Transverse colon (tissue), 4 donors: ENCODE measurements at regions not wholly inside any gene's neighbourhood (a gene's known extent, or its start where the extent isn't known, plus 50 kb on each side); places are given as distances from the start of the nearest gene placed in this dataset.

Experiments used
- DNase-seq: peaks from one replicate; pipeline ENCODE4 v3.0.0-alpha.2; 2019
- H3K27ac ChIP-seq, 4 donors: fragments of 200-600 bp; sonication (generic); 2 replicates each; pipeline ENCODE4 v1.5.1; 2016 to 2018; ENCODE audit warnings: inconsistent platforms in 4 of 4
- H3K27me3 ChIP-seq: fragments of 200-600 bp; sonication (generic); 2 replicates; pipeline ENCODE4 v1.5.1; 2017; ENCODE audit warnings: inconsistent platforms
- H3K36me3 ChIP-seq, 4 donors: fragments of 200-600 bp; sonication (generic); 2 replicates each; pipeline ENCODE4 v1.5.1; 2017 to 2019; ENCODE audit warnings: inconsistent platforms in 4 of 4
- H3K4me1 ChIP-seq, 4 donors: fragments of 200-600 bp; sonication (generic); 2 replicates each; pipeline ENCODE4 v1.5.1; 2017 to 2020; ENCODE audit warnings: inconsistent platforms in 4 of 4
- H3K4me3 ChIP-seq, 4 donors: fragments of 200-600 bp; sonication (generic); 1 replicate in 1 of 4; 2 replicates in 3 of 4; pipeline versions ENCODE4 v1.5.1 to v1.6.1; 2017 to 2019; ENCODE audit warnings: inconsistent platforms in 4 of 4
- H3K9me3 ChIP-seq, 2 donors: fragments of 200-600 bp; sonication (generic); 2 replicates each; pipeline ENCODE4 v1.5.1; 2017 to 2019; ENCODE audit warnings: inconsistent platforms in 2 of 2
- CTCF ChIP-seq, 5 experiments: fragments of 200-600 bp in 3 of 5; fragments of 450-650 bp in 2 of 5; sonication (generic) in 3 of 5; IDR thresholded peaks; 1 replicate in 2 of 5; 2 replicates in 3 of 5; pipeline ENCODE4 v1.5.1; 2016 to 2017; ENCODE audit warnings: antibody characterized with exemption in 5 of 5, inconsistent platforms in 3 of 5, mild to moderate bottlenecking in 2 of 5, moderate library complexity in 1 of 5
- EP300 ChIP-seq: sonication (generic); formaldehyde crosslinking; IDR thresholded peaks from one replicate; pipeline ENCODE4 v1.6.1; 2017; ENCODE audit warnings: antibody characterized with exemption, low read depth
- POLR2A ChIP-seq: fragments of 450-650 bp; IDR thresholded peaks from one replicate; pipeline ENCODE4 v1.6.1; 2016; ENCODE audit warnings: antibody characterized with exemption, mild to moderate bottlenecking, moderate library complexity
- POLR2AphosphoS5 ChIP-seq, 3 donors: sonication (generic); formaldehyde crosslinking; IDR thresholded peaks; one replicate each; pipeline ENCODE4 v1.6.1; 2016; ENCODE audit warnings: antibody characterized with exemption in 3 of 3
- WGBS, 2 donors: methylation state at CpG; one replicate each; pipeline ENCODE4 v1.1.5; 2018; ENCODE audit warnings: low coverage in 1 of 2; 5-methylcytosine and 5-hydroxymethylcytosine counted together
- in situ Hi-C, 4 donors: fragments of 200-750 bp; cut with MboI; loops; one replicate each; pipeline versions ENCODE4 v1.15.0 to v1.15.1; 2017; ENCODE audit warnings: low sequenced_read_pairs in 3 of 4, low pct_ligation_motif_present in 1 of 4, low pct_unique_long_range_greater_than_20kb in 1 of 4
- intact Hi-C: fragments of 100-400 bp; cut with DNase I; formaldehyde crosslinking; loops from one replicate; pipeline ENCODE4 v1.15.1; 2023; ENCODE audit warnings: low total_unique reads

GRCh38 chr1:37318490-37318889 is 155.9 kb upstream of the ZC3H12A start:
- Histone ChIP-seq H3K4me3 (no peak overlapping the region), H3K36me3 (no peaks in the 10 kb centered on the region), H3K9me3 (peaks cover 0 to under 1% of the 10 kb centered on the region in 2 donors), H3K4me1 (peaks cover 0 to 5% (median 0%) of the 10 kb centered on the region in 4 donors), H3K27me3 (peaks cover 57% of the 10 kb centered on the region), H3K27ac (no peak overlapping the region)
- DNase-seq = no peak
- intact Hi-C loops = no loop called here
- 33 to 37% methylated on average over 6 to 20 of the region's 20 CpGs for WGBS, 2 donors
- in situ Hi-C loops = no loop called here
- no peak for TF ChIP-seq POLR2AphosphoS5 (IDR thresholded peaks at IDR 0.05)
- no peak for TF ChIP-seq EP300
- TF ChIP-seq CTCF (IDR thresholded peaks at IDR 0.05) = no peak
- TF ChIP-seq POLR2A = no peak

GRCh38 chr1:37319284-37319683 is 155.1 kb upstream of the ZC3H12A start:
- Histone ChIP-seq H3K27me3 (peaks cover 58% of the 10 kb centered on the region), H3K4me3 (no peak overlapping the region), H3K27ac (no peak overlapping the region), H3K36me3 (no peaks in the 10 kb centered on the region), H3K9me3 (peaks cover 6 to 8% of the 10 kb centered on the region in 2 donors), H3K4me1 (peaks cover 0 to 5% (median 0%) of the 10 kb centered on the region in 4 donors)
- in situ Hi-C loops = no loop called here
- DNase-seq = no peak
- intact Hi-C loops = no loop called here
- no peak for TF ChIP-seq POLR2A
- no peak for TF ChIP-seq EP300
- no peak for TF ChIP-seq CTCF (IDR thresholded peaks at IDR 0.05)
- no peak for TF ChIP-seq POLR2AphosphoS5 (IDR thresholded peaks at IDR 0.05)
- 66 to 100% methylated on average over 1 to 5 of the region's 5 CpGs for WGBS, 2 donors

- Histone ChIP-seq H3K9me3 (peaks cover 8 to 9% of the 10 kb centered on the region in 2 donors), H3K4me1 (no peaks in the 10 kb centered on the region), H3K27ac (no peak overlapping the region), H3K27me3 (peaks cover 27% of the 10 kb centered on the region), H3K36me3 (no peaks in the 10 kb centered on the region), H3K4me3 (no peak overlapping the region)
- in situ Hi-C loops = no loop called here
- intact Hi-C loops = no loop called here
- TF ChIP-seq POLR2A = no peak
- TF ChIP-seq CTCF (IDR thresholded peaks at IDR 0.05) = peak; percentile 40 to 58 (median 53)
- no peak for TF ChIP-seq POLR2AphosphoS5 (IDR thresholded peaks at IDR 0.05)
- DNase-seq = no peak
- 29 to 49% methylated on average over 8 to 19 of the region's 19 CpGs for WGBS, 2 donors
Measured at GRCh38 chr1:37323486-37324377, 150.6 kb upstream of the ZC3H12A start.

GRCh38 chr1:37325010-37325409 is 149.4 kb upstream of the ZC3H12A start:
- Histone ChIP-seq H3K36me3 (no peaks in the 10 kb centered on the region), H3K27me3 (peaks cover 21% of the 10 kb centered on the region), H3K4me3 (no peak overlapping the region), H3K27ac (no peak overlapping the region), H3K9me3 (peaks cover 8 to 9% of the 10 kb centered on the region in 2 donors), H3K4me1 (no peaks in the 10 kb centered on the region)
- WGBS, 2 donors = 69% methylated on average over 2 of the region's 2 CpGs; no CpG with 5 or more reads in 1 of the 2 donors
- intact Hi-C loops (loop anchor here (5.0 kb wide), 1 partner anchor 1562 kb away; no protein-coding TSS in a partner anchor), in situ Hi-C loops (no loop called here)
- TF ChIP-seq EP300 (no peak), POLR2A (no peak), CTCF (IDR thresholded peaks at IDR 0.05) (no peak), POLR2AphosphoS5 (IDR thresholded peaks at IDR 0.05) (no peak)
- no peak for DNase-seq
